GM12873 (cell line): ENCODE measurements at regions not wholly inside any gene's neighbourhood (a gene's known extent, or its start where the extent isn't known, plus 50 kb on each side); places are given as distances from the start of the nearest gene placed in this dataset.

Source experiments
- CTCF ChIP-seq: IDR thresholded peaks from 2 replicates; pipeline ENCODE4 v1.5.1; 2012; ENCODE audit warnings: low read depth, mild to moderate bottlenecking, moderate library complexity, low read length, control low read depth; ENCODE audit not compliant: insufficient read depth; ENCODE audit errors: missing control alignments

GRCh38 chr1:56034222-56034621, 545.1 kb downstream of the PLPP3 start:
- TF ChIP-seq CTCF, result no peak

GRCh38 chr1:56033321-56034037, 545.9 kb downstream of the PLPP3 start:
- TF ChIP-seq CTCF, result no peak

GRCh38 chr1:56032096-56032676, 547.2 kb downstream of the PLPP3 start:
- no peak for TF ChIP-seq CTCF

- TF ChIP-seq CTCF, result no peak
Observed at GRCh38 chr1:56031001-56031400, 548.4 kb downstream of the PLPP3 start.

- TF ChIP-seq CTCF, result no peak
Observed at GRCh38 chr1:56029319-56030003, 549.9 kb downstream of the PLPP3 start.

GRCh38 chr1:56028911-56029310, 550.5 kb downstream of the PLPP3 start:
- no peak for TF ChIP-seq CTCF

- no peak for TF ChIP-seq CTCF
Observed at GRCh38 chr1:56028244-56028643, 551.1 kb downstream of the PLPP3 start.
